DMS153 treated with DMSO at 0.1 percent for 48 hours (cell line): ENCODE measurements at regions not wholly inside any gene's neighbourhood (a gene's known extent, or its start where the extent isn't known, plus 50 kb on each side); places are given as distances from the start of the nearest gene placed in this dataset.
"Not testable (repeated sequence)": the region's sequence is repeated elsewhere in the genome, so short reads cannot be mapped to it uniquely, and the experiment has no call there.

Experiments
- DNase-seq: peaks from one replicate; lab custom pipeline; 2025; ENCODE audit not compliant: unreplicated experiment; lab: John Stamatoyannopoulos, UW

DNA sequence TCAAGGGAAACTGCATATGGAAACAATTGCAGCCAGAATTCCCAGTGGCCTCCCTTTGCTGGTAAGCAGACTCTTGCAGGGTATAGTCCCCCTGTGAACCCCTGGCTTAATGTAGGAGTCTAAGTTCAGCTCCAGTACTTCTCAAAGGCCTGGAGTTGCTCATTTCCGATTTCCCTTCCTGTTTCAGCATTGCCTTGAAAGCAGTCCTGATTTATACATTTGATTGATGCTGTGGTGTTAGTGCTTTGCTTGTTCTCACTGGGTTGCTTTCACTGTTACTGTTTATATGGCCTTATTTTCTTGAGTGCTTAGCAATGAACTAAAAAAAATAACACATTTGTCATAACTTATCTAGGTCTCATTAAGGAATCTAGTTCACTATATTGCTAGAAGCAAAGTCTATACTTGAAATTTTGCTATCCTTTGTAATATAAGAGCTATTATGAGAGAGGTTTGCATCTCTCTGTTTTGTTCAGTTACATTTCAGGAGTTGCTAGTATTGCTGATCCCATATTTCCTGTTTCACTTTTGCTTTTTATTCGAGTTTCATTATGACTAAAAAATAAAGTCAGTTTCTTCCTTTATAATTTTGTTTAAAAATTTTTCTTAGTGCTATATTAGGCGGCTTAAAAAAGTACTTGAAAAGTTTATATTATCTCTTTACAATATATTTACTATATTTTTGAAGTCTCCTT is 122.4 kb upstream of the NMUR2 start:
- DNase-seq, result no peak

- no peak for DNase-seq
These were observed 124.4 kb upstream of the NMUR2 start for GRCh38 chr5:152529440-152529839.

DNA sequence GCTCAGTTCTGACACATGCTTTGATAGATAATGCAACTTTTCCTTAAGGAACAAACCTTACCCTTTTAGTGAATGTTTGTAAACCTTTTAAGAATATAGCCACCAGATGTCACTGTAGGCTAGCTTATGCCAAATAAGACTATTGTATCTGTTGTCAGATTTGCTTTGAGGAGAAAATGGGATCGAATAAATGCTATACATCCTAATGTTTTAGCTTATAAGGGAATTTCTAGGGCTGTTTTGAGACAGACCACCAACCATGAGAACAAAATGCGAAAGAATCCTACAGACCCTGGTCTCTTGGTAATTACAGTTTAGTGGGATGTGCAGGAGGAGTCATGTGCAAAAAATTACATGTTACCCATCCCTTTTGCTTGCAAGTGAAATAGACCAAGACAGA is 127.6 kb upstream of the NMUR2 start:
- peak; percentile 2 for DNase-seq

GRCh38 chr5:152534641-152535040 is 129.6 kb upstream of the NMUR2 start:
- DNase-seq, result no peak

GRCh38 chr5:152542741-152543140 is 137.7 kb upstream of the NMUR2 start:
- DNase-seq, result no peak

- DNase-seq, result no peak
These were observed 141.4 kb upstream of the NMUR2 start for GRCh38 chr5:152546493-152546892.

DNA sequence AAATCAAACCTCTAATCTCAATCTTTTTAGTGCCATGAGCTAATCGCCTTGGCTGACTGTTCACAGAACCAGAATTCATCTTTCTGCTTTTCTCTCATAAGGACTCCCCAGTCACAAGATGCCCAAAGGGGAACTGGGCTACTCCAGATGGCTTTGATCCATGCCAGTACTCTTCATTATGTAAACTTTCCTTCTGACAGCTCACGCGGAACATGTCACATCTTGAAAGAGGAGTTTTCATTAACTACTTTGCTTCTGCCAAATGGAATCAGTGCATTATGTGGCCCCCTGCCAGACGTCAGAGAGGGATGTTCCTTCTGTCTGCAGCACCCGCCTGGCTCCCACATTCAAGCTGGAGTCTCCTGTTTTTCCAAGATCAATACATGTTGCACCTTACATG is 142.1 kb upstream of the NMUR2 start:
- no peak for DNase-seq

DNA sequence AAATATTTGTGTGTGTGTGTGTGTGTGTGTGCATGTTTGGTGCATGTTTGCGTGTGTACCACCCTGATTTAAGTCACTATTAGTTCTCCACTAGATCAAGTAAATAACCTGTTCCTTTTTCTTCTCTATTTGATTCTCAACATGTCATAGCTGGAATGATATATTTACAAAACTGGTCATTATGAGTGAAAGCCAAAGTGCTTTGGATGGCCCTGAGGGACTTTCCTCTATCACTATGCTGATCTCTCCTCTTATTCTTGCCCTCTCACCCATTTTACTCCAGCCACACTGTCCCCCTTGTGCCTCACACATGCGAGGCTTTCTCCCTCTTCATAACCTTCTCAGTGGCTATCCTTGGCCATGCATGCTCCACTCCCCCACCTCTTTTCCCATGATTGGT is 144.6 kb upstream of the NMUR2 start:
- no peak for DNase-seq

DNA sequence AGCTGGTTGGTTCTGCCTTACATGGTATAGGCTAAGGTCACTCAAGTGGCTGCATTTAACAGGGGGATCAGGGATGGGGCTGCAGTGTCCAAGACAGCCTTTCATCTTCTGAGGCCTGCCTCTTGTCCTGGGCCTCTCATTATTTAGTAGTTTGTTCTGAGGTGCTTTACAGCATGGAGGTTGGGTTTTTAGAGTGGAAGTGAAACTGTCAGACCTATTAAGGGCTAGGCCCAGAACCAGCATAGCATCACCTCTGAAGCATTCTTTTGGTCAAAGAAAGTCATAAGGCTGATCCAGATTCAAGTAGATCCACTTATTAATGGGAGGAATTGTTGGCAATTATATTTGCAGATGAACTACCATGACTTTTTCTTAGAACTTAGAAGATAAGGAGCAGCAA is 146.0 kb upstream of the NMUR2 start:
- DNase-seq, result no peak

- DNase-seq, result peak; percentile 20
These were observed 151.7 kb upstream of the NMUR2 start for GRCh38 chr5:152556784-152557183.

DNA sequence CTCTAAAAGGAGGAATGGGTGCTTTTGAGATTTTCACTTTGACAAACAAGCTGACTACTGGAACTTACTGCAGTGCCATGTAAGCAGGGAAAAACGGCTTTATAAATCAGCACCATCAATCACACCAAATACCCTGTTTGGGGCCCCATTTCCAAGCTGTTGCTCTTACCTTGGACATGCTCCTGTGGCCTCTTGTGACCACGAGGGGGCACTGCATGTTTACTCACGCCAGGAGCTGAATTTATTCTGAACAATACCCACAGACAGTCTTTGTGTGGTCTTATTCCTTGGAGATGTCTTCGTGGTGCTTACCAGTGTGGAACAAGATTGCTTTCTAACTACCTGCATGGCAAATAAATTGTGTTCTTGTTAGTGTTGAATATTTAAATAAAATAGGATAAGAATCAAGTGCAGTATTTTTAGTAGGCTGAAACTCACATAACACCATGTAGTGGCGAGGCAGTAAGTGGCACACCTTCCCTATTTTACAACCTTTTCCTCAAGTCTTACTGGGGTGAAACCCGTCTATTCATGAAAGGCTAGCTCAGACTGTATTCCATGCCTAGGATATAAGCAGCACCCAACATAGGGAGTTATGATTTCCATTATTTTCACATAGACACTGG is 155.5 kb upstream of the NMUR2 start:
- DNase-seq, result peak; percentile 6

DNA sequence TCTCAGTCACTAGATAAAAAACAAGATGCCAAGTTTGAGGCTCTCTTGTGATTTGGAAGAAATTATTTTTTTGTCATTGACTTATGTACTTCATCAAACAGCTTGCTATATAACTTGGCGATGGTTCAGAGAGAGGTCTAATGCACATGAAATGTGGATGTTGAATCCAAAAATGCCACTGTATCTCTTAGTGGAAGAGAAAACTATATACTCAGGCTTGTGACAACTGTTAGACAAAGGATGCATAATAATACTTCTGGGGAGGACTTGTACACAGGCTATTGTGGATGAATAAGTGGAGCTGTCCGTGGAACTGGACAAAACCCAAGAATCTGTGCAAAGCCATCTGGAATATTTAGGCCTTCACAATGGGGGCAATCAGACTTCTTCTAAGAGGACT is 162.9 kb upstream of the NMUR2 start:
- no peak for DNase-seq

DNA sequence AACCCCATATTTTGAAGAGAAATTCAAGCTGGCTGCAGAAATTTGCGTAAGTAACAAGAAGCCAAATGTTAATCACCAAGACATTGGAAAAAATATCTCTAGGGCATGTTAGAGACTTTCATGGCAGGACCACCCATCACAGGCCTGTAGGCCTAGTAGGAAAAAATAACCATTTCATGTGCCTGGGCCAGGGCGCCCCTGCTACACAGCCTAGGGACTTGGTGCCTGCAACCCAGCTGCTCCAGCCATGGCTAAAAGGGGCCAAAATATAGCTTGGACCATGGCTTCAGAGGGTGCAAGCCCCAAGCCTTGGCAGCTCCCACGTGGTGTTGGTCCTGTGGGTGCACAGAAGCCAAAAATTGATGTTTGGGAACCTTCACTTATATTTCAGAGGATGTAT is 167.7 kb upstream of the NMUR2 start:
- DNase-seq, result no peak

DNA sequence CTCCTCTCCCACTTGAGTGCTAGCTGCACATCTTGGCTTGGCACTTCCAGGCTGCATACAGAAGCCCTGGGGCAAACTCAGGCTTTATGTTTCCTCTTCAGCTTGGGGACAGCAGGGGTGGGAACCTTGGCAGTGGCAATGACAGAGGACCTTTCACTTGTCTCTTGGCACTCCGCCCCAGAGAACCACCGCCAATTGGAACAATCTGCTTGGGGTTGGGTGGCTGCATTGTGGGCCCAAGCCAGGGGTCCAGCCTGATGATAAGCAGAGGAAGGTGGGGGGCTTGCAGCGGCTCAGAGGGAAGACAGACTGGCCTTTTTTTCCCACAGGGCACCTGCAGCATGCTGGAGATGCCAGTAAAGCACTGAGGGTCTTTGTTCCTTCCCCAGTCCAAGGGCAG is 179.0 kb upstream of the NMUR2 start:
- DNase-seq, result no peak

- DNase-seq, result no peak
These were observed 187.3 kb upstream of the NMUR2 start for GRCh38 chr5:152592416-152592815.

DNA sequence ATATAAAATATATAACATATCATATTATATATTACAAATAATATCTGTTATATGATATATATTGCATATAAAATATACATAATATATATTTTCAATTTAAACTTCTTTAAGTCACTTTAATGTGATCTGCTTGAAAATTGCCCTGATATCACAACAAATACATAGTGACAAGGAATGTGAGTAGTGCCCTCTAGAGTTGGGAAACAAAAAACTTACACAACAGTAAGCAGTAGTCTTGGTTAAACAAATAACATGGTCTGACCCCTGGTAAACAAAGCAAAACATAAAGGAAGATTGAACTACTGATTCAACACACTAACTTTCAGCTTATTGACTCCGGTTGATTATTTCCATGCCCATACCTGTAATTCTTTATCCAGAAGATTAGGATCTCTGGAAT is 188.3 kb upstream of the NMUR2 start:
- DNase-seq, result no peak

DNA sequence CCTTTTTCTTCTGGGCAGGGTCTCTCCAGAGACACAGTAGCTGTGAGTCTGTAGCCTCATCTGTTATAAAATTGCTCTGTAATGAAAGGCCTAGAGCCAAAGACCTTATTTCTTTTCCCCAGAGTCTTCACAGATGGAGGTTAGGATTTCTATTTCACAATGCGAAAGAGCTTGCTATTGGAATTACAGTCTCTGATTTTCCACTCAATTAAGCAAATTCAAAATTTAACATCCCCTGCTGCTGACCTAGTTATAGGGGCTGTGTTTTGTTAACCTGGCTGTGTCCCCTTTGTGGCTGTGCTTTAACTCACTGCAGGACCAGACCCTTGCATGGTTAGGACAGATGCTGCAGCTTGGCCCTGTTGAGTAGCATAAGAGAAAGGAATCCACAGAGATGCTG is 190.3 kb upstream of the NMUR2 start:
- DNase-seq, result no peak

DNA sequence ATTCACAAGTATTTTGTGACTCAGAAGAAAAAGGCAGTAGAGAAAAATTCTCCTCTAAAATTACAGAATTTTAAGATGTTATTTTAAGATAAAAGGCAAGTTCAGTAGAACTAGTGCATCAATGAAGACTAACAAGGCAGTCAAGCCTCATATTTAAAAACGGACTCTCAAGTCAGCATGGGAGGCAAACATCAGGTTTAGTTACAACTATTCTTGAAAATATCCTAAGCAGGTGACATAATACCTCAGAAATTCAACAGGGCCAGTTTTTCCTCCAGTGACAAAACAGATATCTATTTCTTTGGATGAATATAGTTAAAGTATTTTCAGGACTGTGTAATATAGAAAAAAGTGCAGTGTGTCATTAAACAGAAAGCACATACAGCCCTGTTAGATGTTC is 194.0 kb upstream of the NMUR2 start:
- DNase-seq, result no peak

GRCh38 chr5:152601806-152602732 is 197.0 kb upstream of the NMUR2 start:
- no peak for DNase-seq

GRCh38 chr5:152606050-152606449 is 201.0 kb upstream of the NMUR2 start:
- DNase-seq, result not testable (repeated sequence)

- no peak for DNase-seq
These were observed 201.8 kb upstream of the NMUR2 start for GRCh38 chr5:152606776-152607364.
